GM18873 (cell line): ENCODE measurements at regions not wholly inside any gene's neighbourhood (a gene's known extent, or its start where the extent isn't known, plus 50 kb on each side); places are given as distances from the start of the nearest gene placed in this dataset.

ENCODE experiments used
- ATAC-seq: cut with Tn5 transposase; IDR thresholded peaks from one replicate; pipeline ENCODE4 v1.9.1; 2021; ENCODE audit warnings: mild to moderate bottlenecking, moderate library complexity, moderate number of reproducible peaks; ENCODE audit not compliant: unreplicated experiment, low FRiP score

GRCh38 chr5:175201393-175201792 lies 242.6 kb downstream of the DRD1 start:
- no peak for ATAC-seq

- ATAC-seq = no peak
Measured at GRCh38 chr5:175195698-175196656, 248.0 kb downstream of the DRD1 start.

- no peak for ATAC-seq
Measured at GRCh38 chr5:175181331-175181730, 262.7 kb downstream of the DRD1 start.

- no peak for ATAC-seq
Measured at GRCh38 chr5:175170899-175171298, 273.1 kb downstream of the DRD1 start.

GRCh38 chr5:175168882-175169507 lies 275.0 kb downstream of the DRD1 start:
- ATAC-seq = no peak

GRCh38 chr5:175166026-175166425 lies 278.0 kb downstream of the DRD1 start:
- no peak for ATAC-seq

- no peak for ATAC-seq
Measured at GRCh38 chr5:175163586-175164275, 280.3 kb downstream of the DRD1 start.

- no peak for ATAC-seq
Measured at GRCh38 chr5:175162036-175162435, 281.9 kb downstream of the DRD1 start.

GRCh38 chr5:175159956-175160355 lies 284.0 kb downstream of the DRD1 start:
- ATAC-seq = no peak

GRCh38 chr5:175148636-175149172 lies 295.3 kb downstream of the DRD1 start:
- no peak for ATAC-seq

- ATAC-seq = no peak
Measured at GRCh38 chr5:175146733-175147132, 297.2 kb downstream of the DRD1 start.

GRCh38 chr5:175141421-175141820 lies 302.6 kb downstream of the DRD1 start:
- no peak for ATAC-seq

GRCh38 chr5:175133185-175133584 lies 310.8 kb downstream of the DRD1 start:
- no peak for ATAC-seq

GRCh38 chr5:175131432-175131831 lies 312.6 kb downstream of the DRD1 start:
- no peak for ATAC-seq

- no peak for ATAC-seq
Measured at GRCh38 chr5:175129619-175130018, 314.4 kb downstream of the DRD1 start.

- no peak for ATAC-seq
Measured at GRCh38 chr5:175129121-175129520, 314.9 kb downstream of the DRD1 start.

GRCh38 chr5:175124821-175125220 lies 319.2 kb downstream of the DRD1 start:
- no peak for ATAC-seq

- ATAC-seq = no peak
Measured at GRCh38 chr5:175124251-175124813, 319.6 kb downstream of the DRD1 start.

- no peak for ATAC-seq
Measured at GRCh38 chr5:175123542-175123941, 320.4 kb downstream of the DRD1 start.

GRCh38 chr5:175121457-175121856 lies 322.5 kb downstream of the DRD1 start:
- no peak for ATAC-seq

- ATAC-seq = no peak
Measured at GRCh38 chr5:175120412-175120811, 323.6 kb downstream of the DRD1 start.
